ENCODE measurements at regions not wholly inside any gene's neighbourhood (a gene's known extent, or its start where the extent isn't known, plus 50 kb on each side); places are given as distances from the start of the nearest gene placed in this dataset.

- ChIA-PET CTCF (interaction anchor here (0.6 kb wide), 1 partner anchor 146 kb away, joined by 3 read pairs; no protein-coding TSS in a partner anchor), POLR2A (no interaction called here)
- TF ChIP-seq, protein P1, sequence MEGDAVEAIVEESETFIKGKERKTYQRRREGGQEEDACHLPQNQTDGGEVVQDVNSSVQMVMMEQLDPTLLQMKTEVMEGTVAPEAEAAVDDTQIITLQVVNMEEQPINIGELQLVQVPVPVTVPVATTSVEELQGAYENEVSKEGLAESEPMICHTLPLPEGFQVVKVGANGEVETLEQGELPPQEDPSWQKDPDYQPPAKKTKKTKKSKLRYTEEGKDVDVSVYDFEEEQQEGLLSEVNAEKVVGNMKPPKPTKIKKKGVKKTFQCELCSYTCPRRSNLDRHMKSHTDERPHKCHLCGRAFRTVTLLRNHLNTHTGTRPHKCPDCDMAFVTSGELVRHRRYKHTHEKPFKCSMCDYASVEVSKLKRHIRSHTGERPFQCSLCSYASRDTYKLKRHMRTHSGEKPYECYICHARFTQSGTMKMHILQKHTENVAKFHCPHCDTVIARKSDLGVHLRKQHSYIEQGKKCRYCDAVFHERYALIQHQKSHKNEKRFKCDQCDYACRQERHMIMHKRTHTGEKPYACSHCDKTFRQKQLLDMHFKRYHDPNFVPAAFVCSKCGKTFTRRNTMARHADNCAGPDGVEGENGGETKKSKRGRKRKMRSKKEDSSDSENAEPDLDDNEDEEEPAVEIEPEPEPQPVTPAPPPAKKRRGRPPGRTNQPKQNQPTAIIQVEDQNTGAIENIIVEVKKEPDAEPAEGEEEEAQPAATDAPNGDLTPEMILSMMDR (IDR thresholded peaks at IDR 0.05; ENCODE audit: insufficient read depth in 1 of 2, low read depth in 1 of 2, low read length in 1 of 2, severe bottlenecking in 1 of 2, unreplicated experiment in 1 of 2): no peak
- Histone ChIP-seq H3K27me3 (replicated peaks; ENCODE audit: control insufficient read depth, insufficient read depth, low read length) (no peaks in the 10 kb centered on the region), H3K4me3 (ENCODE audit: low read depth, low read length) (no peak overlapping the region), H3K9me3 (no peaks in the 10 kb centered on the region), H3K36me3 (ENCODE audit: control insufficient read depth, insufficient read depth, low read length) (no peaks in the 10 kb centered on the region), H3K4me1 (no peaks in the 10 kb centered on the region)
- H3K4me1 Mint-ChIP-seq (ENCODE audit: low read depth, unreplicated experiment): no peaks in the 10 kb centered on the region
- peaks cover 2% of the 10 kb centered on the region for H3K27me3 Mint-ChIP-seq (ENCODE audit: insufficient read depth, unreplicated experiment)
- H3K9me3 Mint-ChIP-seq (ENCODE audit: unreplicated experiment): no peaks in the 10 kb centered on the region
- H3K36me3 Mint-ChIP-seq (ENCODE audit: insufficient read depth, unreplicated experiment): no peaks in the 10 kb centered on the region
- intact Hi-C loops (cut with micrococcal nuclease; ENCODE audit: unreplicated experiment): no loop called here
- BruUV-seq (replicated peaks): no TSS peak
- H3K27ac Mint-ChIP-seq (ENCODE audit: unreplicated experiment): no peak overlapping the region
- H3K4me3 Mint-ChIP-seq (ENCODE audit: unreplicated experiment): no peak overlapping the region
- DNase-seq: no peak
Observed at GRCh38 chr1:193489191-193489590, 302.8 kb upstream of the B3GALT2 start.

- H3K27me3 Mint-ChIP-seq (ENCODE audit: insufficient read depth, unreplicated experiment): peaks cover 2% of the 10 kb centered on the region
- intact Hi-C loops (cut with micrococcal nuclease; ENCODE audit: unreplicated experiment): no loop called here
- no peaks in the 10 kb centered on the region for H3K9me3 Mint-ChIP-seq (ENCODE audit: unreplicated experiment)
- H3K36me3 ChIP-seq (ENCODE audit: control insufficient read depth, insufficient read depth, low read length): no peaks in the 10 kb centered on the region
- H3K9me3 ChIP-seq: no peaks in the 10 kb centered on the region
- no peak overlapping the region for H3K4me3 Mint-ChIP-seq (ENCODE audit: unreplicated experiment)
- no peaks in the 10 kb centered on the region for H3K27me3 ChIP-seq (replicated peaks; ENCODE audit: control insufficient read depth, insufficient read depth, low read length)
- H3K4me1 Mint-ChIP-seq (ENCODE audit: low read depth, unreplicated experiment): no peaks in the 10 kb centered on the region
- no TSS peak for BruUV-seq (replicated peaks)
- no peaks in the 10 kb centered on the region for H3K4me1 ChIP-seq
- no peaks in the 10 kb centered on the region for H3K36me3 Mint-ChIP-seq (ENCODE audit: insufficient read depth, unreplicated experiment)
- no peak overlapping the region for H3K4me3 ChIP-seq (ENCODE audit: low read depth, low read length)
- CTCF ChIA-PET: no interaction called here
- no peak for DNase-seq
- H3K27ac Mint-ChIP-seq (ENCODE audit: unreplicated experiment): no peak overlapping the region
- POLR2A ChIA-PET: no interaction called here
- TF ChIP-seq, protein P1 (IDR thresholded peaks at IDR 0.05; ENCODE audit: insufficient read depth in 1 of 2, low read depth in 1 of 2, low read length in 1 of 2, severe bottlenecking in 1 of 2, unreplicated experiment in 1 of 2): no peak
Observed at GRCh38 chr1:193487722-193488121, 301.3 kb upstream of the B3GALT2 start.

DNA sequence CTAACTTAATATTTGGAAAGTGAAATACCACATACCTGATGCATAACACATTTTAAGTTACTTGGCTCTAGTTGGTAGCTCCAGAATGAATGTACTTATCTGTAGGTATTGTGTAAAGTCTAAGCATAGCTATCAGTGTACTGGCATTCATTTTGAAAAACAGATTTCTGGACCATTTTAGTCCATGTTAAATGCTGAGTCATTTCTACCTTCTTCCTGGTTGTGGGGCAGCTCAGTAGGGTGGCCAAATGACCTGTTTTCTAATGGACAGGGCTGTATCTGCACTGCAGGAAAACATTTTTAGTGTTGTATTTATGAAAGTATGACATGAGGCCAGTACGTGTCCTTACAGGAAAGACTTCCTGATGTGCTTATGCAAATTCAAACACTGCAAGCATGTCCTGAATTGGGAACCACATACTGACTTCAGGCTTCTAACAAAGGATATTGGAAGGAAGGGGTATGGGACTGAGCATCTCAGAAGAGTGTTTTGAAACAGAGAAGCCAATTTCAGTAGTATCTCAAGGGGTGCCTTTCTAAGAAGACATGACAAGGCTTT lies 300.3 kb upstream of the B3GALT2 start:
- ChIA-PET CTCF (no interaction called here), POLR2A (no interaction called here)
- Mint-ChIP-seq H3K9me3 (ENCODE audit: unreplicated experiment) (no peaks in the 10 kb centered on the region), H3K36me3 (ENCODE audit: insufficient read depth, unreplicated experiment) (no peaks in the 10 kb centered on the region), H3K27ac (ENCODE audit: unreplicated experiment) (no peak overlapping the region), H3K4me1 (ENCODE audit: low read depth, unreplicated experiment) (no peaks in the 10 kb centered on the region), H3K27me3 (ENCODE audit: insufficient read depth, unreplicated experiment) (peaks cover 2% of the 10 kb centered on the region), H3K4me3 (ENCODE audit: unreplicated experiment) (no peak overlapping the region)
- intact Hi-C loops (cut with micrococcal nuclease; ENCODE audit: unreplicated experiment): no loop called here
- Histone ChIP-seq H3K4me3 (ENCODE audit: low read depth, low read length) (no peak overlapping the region), H3K4me1 (no peaks in the 10 kb centered on the region), H3K36me3 (ENCODE audit: control insufficient read depth, insufficient read depth, low read length) (no peaks in the 10 kb centered on the region), H3K27me3 (replicated peaks; ENCODE audit: control insufficient read depth, insufficient read depth, low read length) (no peaks in the 10 kb centered on the region), H3K9me3 (no peaks in the 10 kb centered on the region)
- BruUV-seq (replicated peaks): no TSS peak
- DNase-seq: no peak
- TF ChIP-seq, protein P1 (IDR thresholded peaks at IDR 0.05; ENCODE audit: insufficient read depth in 1 of 2, low read depth in 1 of 2, low read length in 1 of 2, severe bottlenecking in 1 of 2, unreplicated experiment in 1 of 2): no peak
